Central memory CD8-positive, alpha-beta T cell (primary cell): ENCODE measurements at regions not wholly inside any gene's neighbourhood (a gene's known extent, or its start where the extent isn't known, plus 50 kb on each side); places are given as distances from the start of the nearest gene placed in this dataset.
"Not testable (repeated sequence)": the region's sequence is repeated elsewhere in the genome, so short reads cannot be mapped to it uniquely, and the experiment has no call there.

Source experiments
- ATAC-seq: fragments of 150-1000 bp; cut with Tn5 transposase; replicated peaks from 2 replicates; pipeline ENCODE4 v1.10.0; 2022; ENCODE audit warnings: mild to moderate bottlenecking, moderate FRiP score, moderate number of reproducible peaks; ENCODE audit not compliant: poor library complexity, severe bottlenecking; ENCODE audit errors: extremely low read depth
- DNase-seq, 2 donors: peaks; one replicate each; pipeline ENCODE4 v3.0.0; 2021; ENCODE audit warnings: low spot score in 2 of 2
- H3K27ac Mint-ChIP-seq: one replicate; pipeline ENCODE4 v1.8.0; 2022; ENCODE audit warnings: low read depth, mild to moderate bottlenecking, moderate library complexity, mixed read lengths
- H3K27me3 Mint-ChIP-seq: one replicate; pipeline ENCODE4 v1.8.0; 2022; ENCODE audit warnings: mixed read lengths
- H3K36me3 Mint-ChIP-seq: one replicate; pipeline ENCODE4 v1.8.0; 2022; ENCODE audit warnings: mild to moderate bottlenecking, moderate library complexity, mixed read lengths; ENCODE audit not compliant: insufficient read depth
- H3K4me1 Mint-ChIP-seq: one replicate; pipeline ENCODE4 v1.8.0; 2022; ENCODE audit warnings: mixed read lengths
- H3K4me3 Mint-ChIP-seq: one replicate; pipeline ENCODE4 v1.8.0; 2022; ENCODE audit warnings: mild to moderate bottlenecking, moderate library complexity, mixed read lengths
- H3K9me3 Mint-ChIP-seq: one replicate; pipeline ENCODE4 v1.8.0; 2022; ENCODE audit warnings: mixed read lengths

GRCh38 chr10:114748241-114748640, 73.3 kb upstream of the FHIP2A start:
- peaks cover 15% of the 10 kb centered on the region for H3K27me3 Mint-ChIP-seq

GRCh38 chr10:114749014-114749413, 72.6 kb upstream of the FHIP2A start:
- H3K4me3 Mint-ChIP-seq, result no peak overlapping the region
- no peaks in the 10 kb centered on the region for H3K9me3 Mint-ChIP-seq
- no peaks in the 10 kb centered on the region for H3K4me1 Mint-ChIP-seq
- H3K27ac Mint-ChIP-seq, result no peak overlapping the region
- H3K36me3 Mint-ChIP-seq, result peaks cover 2% of the 10 kb centered on the region
- peaks cover 15% of the 10 kb centered on the region for H3K27me3 Mint-ChIP-seq
- DNase-seq, result no peak
- no peak for ATAC-seq

More at GRCh38 chr10:114748241-114748640, 73.3 kb upstream of the FHIP2A start:
- H3K9me3 Mint-ChIP-seq, result no peaks in the 10 kb centered on the region
- no peaks in the 10 kb centered on the region for H3K4me1 Mint-ChIP-seq
- ATAC-seq (no peak), DNase-seq (no peak)
- peaks cover 2% of the 10 kb centered on the region for H3K36me3 Mint-ChIP-seq
- no peak overlapping the region for H3K4me3 Mint-ChIP-seq
- no peak overlapping the region for H3K27ac Mint-ChIP-seq

- H3K36me3 Mint-ChIP-seq, result peaks cover 2% of the 10 kb centered on the region
- H3K27me3 Mint-ChIP-seq, result peaks cover 15% of the 10 kb centered on the region
- no peaks in the 10 kb centered on the region for H3K4me1 Mint-ChIP-seq
- no peak overlapping the region for H3K4me3 Mint-ChIP-seq
- DNase-seq (no peak), ATAC-seq (no peak)
- no peak overlapping the region for H3K27ac Mint-ChIP-seq
- H3K9me3 Mint-ChIP-seq, result no peaks in the 10 kb centered on the region
Measured at GRCh38 chr10:114749510-114749909, 72.1 kb upstream of the FHIP2A start.

DNA sequence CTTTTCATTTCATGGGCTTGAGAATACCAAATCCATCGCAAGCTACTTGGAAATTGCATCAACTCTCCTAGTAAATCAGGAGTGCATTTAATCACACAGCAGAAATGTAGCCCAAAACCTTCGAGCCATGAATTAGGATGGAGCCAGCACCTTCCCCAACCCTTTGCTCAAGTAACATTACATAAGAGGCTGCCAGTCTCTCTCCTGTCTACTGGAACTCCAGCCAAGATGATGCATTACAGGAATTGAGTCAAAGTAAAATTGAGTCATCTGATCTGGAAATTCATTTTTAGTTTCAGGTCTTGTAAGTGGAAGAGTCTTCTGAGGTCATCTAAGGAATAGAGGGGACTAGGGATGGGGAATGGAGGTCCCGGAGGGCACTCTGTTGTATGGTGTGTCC, 69.7 kb upstream of the FHIP2A start:
- Mint-ChIP-seq H3K27ac (no peak overlapping the region), H3K9me3 (no peaks in the 10 kb centered on the region), H3K4me1 (no peaks in the 10 kb centered on the region), H3K4me3 (no peak overlapping the region), H3K27me3 (peaks cover 13% of the 10 kb centered on the region), H3K36me3 (peaks cover 3% of the 10 kb centered on the region)
- no peak for DNase-seq
- ATAC-seq, result no peak

GRCh38 chr10:114752570-114752969, 69.0 kb upstream of the FHIP2A start:
- not testable (repeated sequence) for H3K9me3 Mint-ChIP-seq, ATAC-seq, DNase-seq, H3K36me3 Mint-ChIP-seq, H3K27ac Mint-ChIP-seq, H3K4me3 Mint-ChIP-seq, H3K4me1 Mint-ChIP-seq, H3K27me3 Mint-ChIP-seq

GRCh38 chr10:114753126-114753525, 68.5 kb upstream of the FHIP2A start:
- ATAC-seq (no peak), DNase-seq (no peak)
- Mint-ChIP-seq H3K27me3 (peaks cover 10% of the 10 kb centered on the region), H3K27ac (no peak overlapping the region), H3K9me3 (no peaks in the 10 kb centered on the region), H3K4me3 (no peak overlapping the region), H3K4me1 (no peaks in the 10 kb centered on the region), H3K36me3 (peaks cover 3% of the 10 kb centered on the region)

DNA sequence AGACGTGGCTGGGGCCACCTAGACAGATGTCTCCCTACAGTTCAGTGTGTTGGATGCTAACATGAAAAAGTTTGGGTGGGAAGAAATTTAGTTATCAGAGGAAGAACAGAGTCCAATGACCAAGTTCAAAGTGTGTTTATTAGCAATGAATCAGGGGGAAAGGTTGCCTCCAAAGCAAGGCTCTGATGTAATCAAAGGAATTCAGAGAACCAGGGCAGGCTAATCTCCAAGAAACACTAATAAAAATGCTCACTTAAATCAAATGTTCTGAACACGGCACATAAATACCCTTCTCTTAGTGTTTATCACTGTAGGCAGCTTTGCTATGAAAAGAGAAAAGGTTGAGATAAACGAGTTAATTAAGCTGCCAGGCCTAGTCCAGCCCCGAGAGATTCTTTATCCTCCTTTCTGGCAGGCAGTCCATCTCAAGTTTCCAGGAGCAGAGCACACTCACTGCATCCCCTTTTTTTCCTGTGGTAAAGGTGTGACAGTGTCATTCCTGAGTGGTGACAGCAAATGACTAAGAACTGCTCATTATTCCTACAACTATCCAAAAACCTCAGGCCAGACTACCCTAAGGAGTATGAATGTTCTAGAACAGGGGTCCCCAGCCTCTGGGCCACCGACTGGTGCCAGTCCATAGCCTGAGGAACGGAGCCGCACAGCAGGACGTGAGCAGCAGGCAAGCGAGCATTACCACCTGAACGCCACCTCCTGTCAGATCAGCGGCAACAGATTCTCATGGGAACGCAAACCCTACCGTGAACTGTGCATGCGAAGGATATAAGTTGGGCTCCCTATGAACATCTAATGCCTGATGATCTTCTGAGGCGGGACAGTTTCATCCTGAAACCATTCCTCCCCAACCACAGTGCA, 66.9 kb upstream of the FHIP2A start:
- peaks cover 1% of the 10 kb centered on the region for H3K36me3 Mint-ChIP-seq
- DNase-seq (no peak), ATAC-seq (no peak)
- peaks cover 5% of the 10 kb centered on the region for H3K27me3 Mint-ChIP-seq
- no peak overlapping the region for H3K4me3 Mint-ChIP-seq
- no peak overlapping the region for H3K27ac Mint-ChIP-seq
- H3K9me3 Mint-ChIP-seq, result no peaks in the 10 kb centered on the region
- H3K4me1 Mint-ChIP-seq, result no peaks in the 10 kb centered on the region

- H3K4me3 Mint-ChIP-seq, result no peak overlapping the region
- ATAC-seq, result no peak
- no peak for DNase-seq
- H3K4me1 Mint-ChIP-seq, result no peaks in the 10 kb centered on the region
- peaks cover 1% of the 10 kb centered on the region for H3K36me3 Mint-ChIP-seq
- H3K27ac Mint-ChIP-seq, result no peak overlapping the region
- H3K9me3 Mint-ChIP-seq, result no peaks in the 10 kb centered on the region
- no peaks in the 10 kb centered on the region for H3K27me3 Mint-ChIP-seq
Measured at GRCh38 chr10:114755537-114755936, 66.0 kb upstream of the FHIP2A start.

GRCh38 chr10:114758331-114758730, 63.2 kb upstream of the FHIP2A start:
- Mint-ChIP-seq H3K27ac (no peak overlapping the region), H3K4me1 (no peaks in the 10 kb centered on the region), H3K36me3 (peaks cover 1% of the 10 kb centered on the region), H3K4me3 (no peak overlapping the region), H3K27me3 (no peaks in the 10 kb centered on the region), H3K9me3 (no peaks in the 10 kb centered on the region)
- DNase-seq (no peak), ATAC-seq (no peak)

- no peak for ATAC-seq
- H3K27me3 Mint-ChIP-seq, result peaks cover 2% of the 10 kb centered on the region
- H3K4me1 Mint-ChIP-seq, result peaks cover under 1% of the 10 kb centered on the region
- H3K36me3 Mint-ChIP-seq, result peaks cover 1% of the 10 kb centered on the region
- DNase-seq, result no peak
- no peaks in the 10 kb centered on the region for H3K9me3 Mint-ChIP-seq
- no peak overlapping the region for H3K4me3 Mint-ChIP-seq
- H3K27ac Mint-ChIP-seq, result no peak overlapping the region
Measured at GRCh38 chr10:114761205-114762193, 60.1 kb upstream of the FHIP2A start.

- Mint-ChIP-seq H3K4me3 (no peak overlapping the region), H3K9me3 (no peaks in the 10 kb centered on the region), H3K4me1 (peaks cover 5% of the 10 kb centered on the region), H3K27me3 (peaks cover 9% of the 10 kb centered on the region), H3K27ac (no peak overlapping the region), H3K36me3 (peaks cover 1% of the 10 kb centered on the region)
- DNase-seq (no peak), ATAC-seq (no peak)
Measured at GRCh38 chr10:114762811-114763210, 58.8 kb upstream of the FHIP2A start.

DNA sequence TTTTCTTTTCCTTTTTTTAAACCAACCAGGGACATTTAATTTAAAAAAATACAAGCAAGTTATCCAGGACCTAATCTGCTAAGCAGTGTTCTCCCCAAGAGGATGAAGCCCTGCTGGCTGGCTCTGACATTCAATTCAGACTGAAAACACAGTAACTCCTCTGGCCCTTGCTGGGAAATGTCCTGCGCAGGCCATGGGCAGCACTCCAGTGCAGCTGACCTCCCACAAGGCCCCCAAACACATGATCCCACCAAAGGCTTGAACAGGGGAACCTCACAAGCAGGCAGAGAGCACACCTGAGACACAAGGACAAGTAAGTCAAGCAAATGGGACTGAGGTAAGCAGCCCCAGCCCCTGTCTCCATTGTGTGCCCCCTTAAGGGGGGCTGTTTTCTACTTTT, 56.9 kb upstream of the FHIP2A start:
- Mint-ChIP-seq H3K27me3 (peaks cover 9% of the 10 kb centered on the region), H3K9me3 (no peaks in the 10 kb centered on the region), H3K4me1 (peaks cover 5% of the 10 kb centered on the region), H3K27ac (no peak overlapping the region), H3K36me3 (peaks cover 1% of the 10 kb centered on the region), H3K4me3 (no peak overlapping the region)
- DNase-seq, result no peak
- ATAC-seq, result no peak
